ENCODE measurements at regions not wholly inside any gene's neighbourhood (a gene's known extent, or its start where the extent isn't known, plus 50 kb on each side); places are given as distances from the start of the nearest gene placed in this dataset.
"Not testable (repeated sequence)": the region's sequence is repeated elsewhere in the genome, so short reads cannot be mapped to it uniquely, and the experiment has no call there.

GRCh38 chr2:217001740-217002139 is 141.9 kb upstream of the TNP1 start:
- DNase-seq: no peak

GRCh38 chr2:217000406-217000805 is 140.5 kb upstream of the TNP1 start:
- DNase-seq: no peak

GRCh38 chr2:216996279-216996845 is 136.5 kb upstream of the TNP1 start:
- DNase-seq: no peak

GRCh38 chr2:216994353-216994854 is 134.5 kb upstream of the TNP1 start:
- no peak for DNase-seq

- no peak for DNase-seq
Measured at GRCh38 chr2:216992056-216992675, 132.3 kb upstream of the TNP1 start.

- no peak for DNase-seq
Measured at GRCh38 chr2:216991563-216991962, 131.7 kb upstream of the TNP1 start.

GRCh38 chr2:216989340-216990129 is 129.7 kb upstream of the TNP1 start:
- DNase-seq: no peak

GRCh38 chr2:216987252-216987821 is 127.5 kb upstream of the TNP1 start:
- no peak for DNase-seq

- no peak for DNase-seq
Measured at GRCh38 chr2:216985658-216986141, 125.8 kb upstream of the TNP1 start.

- no peak for DNase-seq
Measured at GRCh38 chr2:216984937-216985336, 125.1 kb upstream of the TNP1 start.

GRCh38 chr2:216981951-216982350 is 122.1 kb upstream of the TNP1 start:
- not testable (repeated sequence) for DNase-seq

- DNase-seq: not testable (repeated sequence)
Measured at GRCh38 chr2:216980510-216980909, 120.6 kb upstream of the TNP1 start.

- no peak for DNase-seq
Measured at GRCh38 chr2:216974321-216975302, 114.7 kb upstream of the TNP1 start.

GRCh38 chr2:216971593-216971992 is 111.7 kb upstream of the TNP1 start:
- no peak for DNase-seq

GRCh38 chr2:216970359-216970915 is 110.6 kb upstream of the TNP1 start:
- no peak for DNase-seq

- DNase-seq: no peak
Measured at GRCh38 chr2:216967889-216968288, 108.0 kb upstream of the TNP1 start.

- DNase-seq: no peak
Measured at GRCh38 chr2:216960671-216961268, 100.9 kb upstream of the TNP1 start.

- DNase-seq: no peak
Measured at GRCh38 chr2:216959433-216959832, 99.6 kb upstream of the TNP1 start.

- DNase-seq: no peak
Measured at GRCh38 chr2:216956820-216957493, 97.1 kb upstream of the TNP1 start.

- no peak for DNase-seq
Measured at GRCh38 chr2:216951171-216951570, 91.3 kb upstream of the TNP1 start.

GRCh38 chr2:216950547-216950946 is 90.7 kb upstream of the TNP1 start:
- DNase-seq: no peak
